NCI-H1930 (cell line): ENCODE measurements at regions not wholly inside any gene's neighbourhood (a gene's known extent, or its start where the extent isn't known, plus 50 kb on each side); places are given as distances from the start of the nearest gene placed in this dataset.

Source experiments
- DNase-seq, 2 experiments: peaks; one replicate each; lab custom pipeline; 2025; lab: John Stamatoyannopoulos, UW

- DNase-seq = no peak
Observed at GRCh38 chr3:42037318-42037945, 53.7 kb upstream of the TRAK1 start.

DNA sequence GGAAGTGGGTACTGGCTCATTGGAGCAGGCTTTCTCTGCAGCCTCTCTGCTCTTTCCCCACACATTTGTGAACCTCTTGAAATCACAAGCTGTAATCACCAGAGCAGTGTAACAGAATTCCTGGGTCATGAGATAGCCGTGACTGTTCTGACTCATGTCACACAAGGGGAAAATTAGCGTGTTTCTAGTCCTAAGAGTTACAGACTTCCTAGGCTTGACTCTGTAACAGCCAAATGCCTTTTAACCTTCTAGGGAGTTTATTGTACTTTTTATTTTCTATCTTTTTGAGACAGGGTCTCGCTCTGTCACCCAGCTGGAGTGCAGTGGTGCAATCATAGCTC lies 54.7 kb upstream of the TRAK1 start:
- DNase-seq = no peak

DNA sequence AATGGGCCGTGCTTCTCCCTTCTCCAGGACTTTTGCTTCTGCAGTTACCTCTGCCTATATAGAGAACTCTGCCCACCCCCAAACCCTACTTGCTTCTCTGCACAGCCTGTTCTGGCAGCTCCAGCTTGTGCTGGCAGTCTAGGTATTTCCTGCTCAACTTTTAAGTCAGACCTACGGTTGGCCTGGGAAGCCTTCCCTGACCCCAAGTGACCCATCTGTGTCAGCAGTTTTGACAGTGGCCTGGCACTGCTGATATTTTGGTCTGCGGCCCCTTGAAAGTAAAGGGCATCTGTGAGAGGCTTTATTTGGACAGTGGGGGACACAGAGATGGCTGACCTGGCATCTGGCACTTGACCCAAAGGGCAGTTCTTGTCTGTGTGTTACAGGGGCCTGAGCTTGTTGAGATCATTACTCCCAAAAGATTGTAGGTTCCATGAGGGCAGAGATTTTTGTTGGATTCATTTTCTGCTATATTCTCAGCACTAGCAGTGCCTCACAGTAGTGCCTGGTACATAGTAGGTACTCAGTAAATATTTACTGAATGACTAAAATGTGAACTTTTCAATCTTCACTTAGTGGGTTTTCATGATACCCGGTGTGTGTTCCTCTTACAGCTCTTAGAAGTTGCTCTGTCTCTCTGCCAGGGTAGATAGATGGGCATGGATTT lies 55.2 kb upstream of the TRAK1 start:
- DNase-seq = no peak

DNA sequence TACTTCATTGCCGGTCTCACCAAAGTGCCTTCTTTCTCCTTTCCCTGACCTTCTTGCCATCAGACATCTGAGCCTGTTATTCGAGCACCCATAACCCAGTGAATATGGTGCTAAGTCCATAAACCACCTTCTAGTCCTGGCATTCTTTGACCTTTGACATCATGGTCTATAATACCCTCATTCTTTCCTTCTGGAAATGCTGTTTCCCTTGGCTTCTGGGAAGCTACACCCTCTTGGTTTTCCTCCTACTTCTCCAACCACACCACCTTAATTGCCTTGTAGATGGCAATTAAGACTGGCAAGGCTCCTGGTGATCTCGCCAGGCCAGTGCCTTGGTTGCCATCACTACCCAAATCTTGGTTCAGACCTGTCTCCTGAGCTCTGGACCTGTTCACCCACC lies 56.1 kb upstream of the TRAK1 start:
- DNase-seq = no peak

- DNase-seq = no peak
Observed at GRCh38 chr3:42033741-42034140, 57.4 kb upstream of the TRAK1 start.

- DNase-seq = no peak
Observed at GRCh38 chr3:42032693-42033349, 58.3 kb upstream of the TRAK1 start.

DNA sequence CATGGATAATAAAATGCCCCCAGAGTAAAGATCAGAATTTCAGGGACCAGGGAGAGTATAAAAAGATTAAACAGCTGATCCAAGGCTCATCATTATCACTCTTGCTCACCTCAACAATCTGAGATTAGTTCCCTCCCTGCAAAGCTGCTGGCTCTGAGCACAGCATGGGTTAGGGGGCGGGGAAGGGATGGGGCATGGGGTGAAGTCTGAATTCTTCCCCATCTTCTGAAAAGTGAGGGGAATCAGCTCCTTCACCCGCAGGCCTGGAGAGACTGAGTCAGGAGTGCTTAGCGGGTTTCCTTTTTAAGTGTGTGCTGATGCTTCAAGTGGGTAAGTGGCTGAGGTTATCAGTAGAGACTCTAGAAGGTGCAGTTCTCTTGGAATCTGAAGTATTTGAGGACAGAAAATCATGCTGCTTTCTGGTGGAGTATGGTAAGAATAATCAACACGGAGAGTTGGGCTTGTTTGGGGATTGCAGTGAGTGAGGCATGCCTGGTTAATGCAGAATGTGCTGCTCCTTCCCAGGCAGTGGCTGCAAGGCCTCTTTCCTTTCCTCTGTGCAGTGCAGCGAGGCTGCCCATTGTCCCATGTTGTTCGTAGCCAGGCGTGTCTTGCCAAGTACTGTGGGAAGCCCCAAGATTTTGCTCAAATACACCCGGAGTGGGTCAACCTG lies 59.2 kb upstream of the TRAK1 start:
- no peak for DNase-seq

DNA sequence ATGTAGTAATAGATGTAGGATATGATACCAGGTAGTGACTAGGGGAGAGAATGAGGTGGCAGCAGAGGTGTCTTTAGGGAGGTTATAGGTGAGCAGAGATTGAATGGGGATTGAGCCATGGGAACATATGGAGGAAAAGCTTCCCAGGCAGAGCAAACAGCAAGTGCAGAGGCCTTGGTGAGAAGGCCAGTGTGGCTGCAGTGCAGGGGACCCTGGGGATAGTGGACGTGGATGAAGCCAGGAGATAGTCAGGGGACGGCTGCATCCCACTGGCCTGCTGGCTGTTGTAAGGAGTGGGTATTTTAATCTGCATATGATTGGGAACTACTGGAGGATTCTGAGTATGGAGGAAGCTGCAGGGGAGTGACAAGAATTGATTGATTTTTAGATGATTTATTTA lies 62.7 kb upstream of the TRAK1 start:
- no peak for DNase-seq

DNA sequence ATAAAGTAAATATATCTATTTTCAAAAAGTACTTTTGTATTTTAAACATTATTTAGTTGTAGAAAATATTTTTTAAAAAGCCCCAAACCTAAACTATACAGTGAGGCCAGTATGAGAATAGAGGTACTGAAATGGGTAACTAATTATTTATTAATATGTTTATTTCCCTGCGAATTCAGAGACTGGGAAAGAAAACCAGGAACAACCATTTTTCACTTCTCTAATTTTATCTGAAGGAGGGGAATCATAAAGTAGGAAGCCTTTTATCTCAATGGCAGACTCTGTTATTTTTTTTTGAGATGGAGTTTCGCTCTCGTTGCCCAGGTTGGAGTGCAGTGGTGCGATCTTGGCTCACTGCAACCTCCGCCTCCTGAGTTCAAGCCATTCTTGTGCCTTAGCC lies 63.6 kb upstream of the TRAK1 start:
- no peak for DNase-seq

DNA sequence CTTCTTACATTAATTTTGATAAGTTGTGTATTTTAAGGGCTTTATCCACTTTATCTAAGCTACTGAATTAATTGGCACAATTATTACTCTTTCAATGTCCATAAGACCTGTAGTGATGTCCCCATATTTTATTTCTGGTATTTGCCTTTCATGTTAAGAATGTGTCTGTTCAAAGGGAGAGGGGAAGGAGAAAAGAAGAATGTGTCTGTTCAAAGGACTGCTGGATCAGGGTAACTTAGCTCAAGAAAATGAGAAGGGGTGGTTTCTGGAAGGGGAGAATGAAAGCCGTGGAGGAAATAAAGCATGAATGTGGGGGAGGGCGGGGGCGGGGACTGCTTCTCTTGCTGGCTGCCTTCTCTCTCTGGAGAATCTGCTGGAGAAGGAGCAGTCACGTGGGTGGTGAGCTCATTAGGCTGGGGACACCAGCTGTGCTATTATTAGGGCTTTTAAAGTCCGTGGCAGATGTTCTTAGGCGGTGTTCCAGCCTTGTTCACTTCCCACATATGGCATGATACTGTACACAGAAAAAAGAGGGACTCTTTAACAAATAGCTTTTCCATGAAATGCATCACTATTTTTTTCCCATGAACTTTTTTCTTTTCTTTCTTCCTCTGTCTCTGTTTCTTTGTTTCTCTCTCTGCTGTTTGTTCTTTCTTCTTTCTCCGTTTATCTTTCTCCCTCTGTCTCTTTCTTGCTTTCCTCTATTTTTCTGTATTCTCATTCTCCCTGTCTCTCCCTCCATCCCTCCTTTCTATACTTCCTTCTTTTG lies 63.7 kb upstream of the ULK4 start:
- peak in 1 of 2 experiments; percentile 40 for DNase-seq

GRCh38 chr3:42024591-42025351 lies 62.9 kb upstream of the ULK4 start:
- no peak for DNase-seq

GRCh38 chr3:42023380-42023779 lies 61.5 kb upstream of the ULK4 start:
- DNase-seq = no peak

DNA sequence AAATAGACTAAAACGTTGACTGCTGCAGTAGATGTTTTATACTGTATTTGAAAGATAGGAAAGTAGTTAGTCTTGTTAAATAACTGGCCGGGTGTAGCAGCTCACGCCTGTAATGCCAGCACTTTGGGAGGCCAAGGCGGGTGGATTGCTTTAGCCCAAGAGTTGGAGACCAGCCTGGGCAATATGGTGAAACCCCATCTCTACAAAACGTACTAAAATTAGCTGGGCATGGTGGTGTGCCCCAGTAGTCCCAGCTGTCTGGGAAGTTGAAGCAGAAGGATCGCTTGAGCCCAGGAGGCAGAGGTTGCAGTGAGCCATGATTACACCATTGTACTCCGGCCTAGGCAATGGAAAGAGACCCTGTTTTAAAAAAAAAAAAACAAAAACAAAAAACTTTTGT lies 60.5 kb upstream of the ULK4 start:
- DNase-seq = no peak

GRCh38 chr3:42020684-42021307 lies 58.9 kb upstream of the ULK4 start:
- DNase-seq = no peak

DNA sequence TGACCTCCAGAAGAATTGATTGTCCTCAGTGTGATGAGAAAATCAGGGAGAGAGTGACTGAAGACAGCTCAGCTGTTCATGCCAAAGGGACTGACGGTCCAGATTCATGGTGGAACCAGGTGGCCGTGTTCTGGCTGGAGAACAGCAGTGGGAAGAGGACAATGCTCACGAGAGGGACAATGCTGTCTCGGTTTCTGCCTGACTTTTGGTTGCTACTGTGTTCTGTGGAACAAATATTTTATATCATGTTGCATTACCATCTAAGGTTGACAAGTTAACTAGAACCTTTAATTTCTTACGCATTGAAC lies 58.0 kb upstream of the ULK4 start:
- no peak for DNase-seq

- DNase-seq = no peak
Observed at GRCh38 chr3:42019144-42019952, 57.4 kb upstream of the ULK4 start.

GRCh38 chr3:42014921-42015533 lies 53.1 kb upstream of the ULK4 start:
- DNase-seq = no peak

- DNase-seq = no peak
Observed at GRCh38 chr3:42014458-42014920, 52.6 kb upstream of the ULK4 start.

DNA sequence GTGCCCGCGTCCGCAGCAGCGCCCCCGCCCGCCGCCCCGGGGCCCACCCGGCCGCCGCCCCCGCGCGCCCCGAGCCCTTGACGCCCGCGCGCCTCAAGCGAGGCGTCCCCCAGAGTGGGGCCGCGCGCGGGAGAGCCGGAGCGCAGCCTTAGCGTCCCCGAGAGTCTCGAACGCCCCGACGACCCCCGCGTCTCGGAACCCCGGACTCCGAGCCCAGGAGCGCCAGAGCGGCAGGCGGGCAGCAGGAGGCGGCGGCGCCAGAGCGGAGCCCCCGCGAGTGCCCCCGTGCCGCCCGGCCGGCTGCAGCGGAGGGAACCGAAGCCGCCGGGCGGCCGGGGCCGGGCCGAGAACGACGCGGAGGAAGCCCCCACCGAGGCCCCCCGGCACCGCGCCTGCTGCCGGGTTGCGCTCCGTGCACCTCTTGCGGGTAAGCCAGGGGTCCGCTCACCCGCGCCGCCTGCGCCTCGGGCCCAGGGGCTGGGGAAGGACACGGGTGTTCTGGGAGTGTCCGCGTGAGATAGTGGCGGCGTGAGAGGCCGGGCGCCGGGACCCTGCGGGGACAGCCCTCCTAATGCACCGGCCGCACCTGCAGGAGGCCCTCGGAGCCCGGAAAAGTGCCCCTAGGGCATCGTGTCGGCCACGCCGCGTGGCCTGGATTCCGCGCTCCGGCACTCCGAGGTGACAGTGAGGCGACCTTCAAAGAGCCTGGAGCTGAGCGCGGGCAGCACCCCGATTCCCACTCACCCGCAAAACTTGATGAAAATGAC lies 52.0 kb upstream of the ULK4 start:
- no peak for DNase-seq
